ENCODE measurements at regions not wholly inside any gene's neighbourhood (a gene's known extent, or its start where the extent isn't known, plus 50 kb on each side); places are given as distances from the start of the nearest gene placed in this dataset.

DNA sequence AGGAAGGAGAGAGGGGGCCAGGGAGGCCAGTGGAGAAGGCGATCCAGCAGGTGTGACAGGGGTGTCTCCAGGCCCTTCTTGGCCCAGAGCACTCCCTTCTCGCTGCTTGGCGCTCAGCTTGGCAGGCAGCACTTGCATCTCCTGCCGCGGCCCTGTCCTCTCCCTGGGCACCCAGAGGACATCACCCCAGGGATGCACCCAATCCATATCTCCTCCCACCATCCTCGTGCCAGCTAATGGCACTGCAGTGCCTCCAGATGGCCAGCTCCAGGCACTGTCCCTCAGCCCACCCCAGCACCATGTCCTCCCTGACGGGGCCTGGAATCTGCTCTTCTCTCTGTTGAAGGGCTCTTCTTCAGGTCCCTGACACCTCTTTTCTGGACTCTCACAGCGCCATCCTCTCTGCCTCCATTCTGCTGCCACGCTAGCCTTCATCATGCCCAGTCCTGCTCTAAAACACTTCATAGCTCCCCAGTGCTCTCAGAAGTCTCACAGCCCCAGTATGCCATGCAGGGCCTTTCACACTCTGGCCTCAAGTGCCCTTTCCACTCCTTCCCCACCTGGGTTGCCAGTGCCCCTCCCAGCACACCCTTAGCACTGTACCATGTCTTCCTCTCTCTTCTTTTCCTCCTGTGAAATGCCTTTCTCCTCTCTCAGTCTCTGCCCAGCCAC, 106.8 kb upstream of the SLC6A11 start:
- intact Hi-C loops (cut with micrococcal nuclease), result loop anchor here (10.0 kb wide), 1 partner anchor 364 kb away; no protein-coding TSS in a partner anchor
- TF ChIP-seq, protein P1, sequence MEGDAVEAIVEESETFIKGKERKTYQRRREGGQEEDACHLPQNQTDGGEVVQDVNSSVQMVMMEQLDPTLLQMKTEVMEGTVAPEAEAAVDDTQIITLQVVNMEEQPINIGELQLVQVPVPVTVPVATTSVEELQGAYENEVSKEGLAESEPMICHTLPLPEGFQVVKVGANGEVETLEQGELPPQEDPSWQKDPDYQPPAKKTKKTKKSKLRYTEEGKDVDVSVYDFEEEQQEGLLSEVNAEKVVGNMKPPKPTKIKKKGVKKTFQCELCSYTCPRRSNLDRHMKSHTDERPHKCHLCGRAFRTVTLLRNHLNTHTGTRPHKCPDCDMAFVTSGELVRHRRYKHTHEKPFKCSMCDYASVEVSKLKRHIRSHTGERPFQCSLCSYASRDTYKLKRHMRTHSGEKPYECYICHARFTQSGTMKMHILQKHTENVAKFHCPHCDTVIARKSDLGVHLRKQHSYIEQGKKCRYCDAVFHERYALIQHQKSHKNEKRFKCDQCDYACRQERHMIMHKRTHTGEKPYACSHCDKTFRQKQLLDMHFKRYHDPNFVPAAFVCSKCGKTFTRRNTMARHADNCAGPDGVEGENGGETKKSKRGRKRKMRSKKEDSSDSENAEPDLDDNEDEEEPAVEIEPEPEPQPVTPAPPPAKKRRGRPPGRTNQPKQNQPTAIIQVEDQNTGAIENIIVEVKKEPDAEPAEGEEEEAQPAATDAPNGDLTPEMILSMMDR (IDR thresholded peaks at IDR 0.05), result no peak
- ATAC-seq (no peak), DNase-seq (no peak)
- POLR2A ChIA-PET, result no interaction called here
- H3K36me3 Mint-ChIP-seq (ENCODE audit: low read depth), result no peaks in the 10 kb centered on the region
- H3K27me3 Mint-ChIP-seq, result peaks cover 59% of the 10 kb centered on the region
- CTCF ChIA-PET, result interaction anchor here (1.1 kb wide), 1 partner anchor 30 kb away, joined by 3 read pairs; no protein-coding TSS in a partner anchor
- peaks cover 3% of the 10 kb centered on the region for H3K9me3 Mint-ChIP-seq
- H3K4me1 Mint-ChIP-seq (ENCODE audit: low read depth), result peaks cover 3% of the 10 kb centered on the region
- no peak overlapping the region for H3K27ac Mint-ChIP-seq
- no peak overlapping the region for H3K4me3 Mint-ChIP-seq

DNA sequence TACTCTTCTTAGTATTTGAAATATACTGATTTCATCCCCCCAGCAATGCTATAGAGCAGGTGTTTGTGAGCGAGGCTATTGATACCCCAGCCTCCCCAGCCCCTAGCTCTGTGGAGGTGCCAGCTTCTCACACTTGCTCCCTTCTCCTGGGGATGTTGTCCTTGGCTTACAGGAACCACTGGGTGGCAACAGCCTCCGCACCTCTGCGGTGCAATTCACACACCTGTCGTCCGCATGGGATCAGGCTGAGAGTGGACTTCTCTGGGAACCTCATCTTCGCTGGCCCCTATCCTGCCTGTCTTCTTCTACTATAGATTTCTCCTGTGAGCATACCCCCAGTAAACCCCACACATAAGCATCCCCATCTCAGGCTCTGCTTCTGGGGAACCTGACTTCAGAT, 103.9 kb upstream of the SLC6A11 start:
- peaks cover 3% of the 10 kb centered on the region for H3K9me3 Mint-ChIP-seq
- DNase-seq, result no peak
- no peak overlapping the region for H3K4me3 Mint-ChIP-seq
- no peaks in the 10 kb centered on the region for H3K36me3 Mint-ChIP-seq (ENCODE audit: low read depth)
- ChIA-PET POLR2A (no interaction called here), CTCF (no interaction called here)
- peaks cover 32% of the 10 kb centered on the region for H3K27me3 Mint-ChIP-seq
- TF ChIP-seq, protein P1 (IDR thresholded peaks at IDR 0.05), result no peak
- no peak for ATAC-seq
- intact Hi-C loops (cut with micrococcal nuclease), result no loop called here
- peaks cover 2% of the 10 kb centered on the region for H3K4me1 Mint-ChIP-seq (ENCODE audit: low read depth)
- no peak overlapping the region for H3K27ac Mint-ChIP-seq

DNA sequence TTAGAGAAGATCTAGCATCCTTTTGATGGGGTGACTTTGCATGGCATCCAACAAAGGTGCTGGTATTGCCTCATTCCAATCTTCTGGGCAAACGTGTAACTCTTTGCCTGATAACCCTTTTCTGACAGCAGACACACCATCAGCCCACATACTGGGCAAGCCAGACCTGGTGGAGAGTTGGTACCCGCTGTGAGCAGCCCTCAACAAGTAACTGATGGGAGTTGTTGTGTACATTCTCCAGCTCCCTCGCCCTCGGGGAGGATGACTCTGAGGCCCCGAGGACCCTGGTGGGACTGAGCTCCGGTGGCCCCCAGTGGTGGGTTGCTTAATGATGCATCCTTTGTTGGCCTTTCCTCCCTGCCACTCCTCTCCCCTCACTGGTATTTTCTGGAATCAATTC, 102.4 kb upstream of the SLC6A11 start:
- no peaks in the 10 kb centered on the region for H3K4me1 Mint-ChIP-seq (ENCODE audit: low read depth)
- TF ChIP-seq, protein P1 (IDR thresholded peaks at IDR 0.05), result no peak
- ChIA-PET CTCF (interaction anchor here (2.1 kb wide), 1 partner anchor 25 kb away, joined by 7 read pairs; no protein-coding TSS in a partner anchor), POLR2A (no interaction called here)
- peaks cover 25% of the 10 kb centered on the region for H3K27me3 Mint-ChIP-seq
- ATAC-seq (no peak), DNase-seq (no peak)
- intact Hi-C loops (cut with micrococcal nuclease), result no loop called here
- H3K9me3 Mint-ChIP-seq, result peaks cover 3% of the 10 kb centered on the region
- no peak overlapping the region for H3K4me3 Mint-ChIP-seq
- H3K36me3 Mint-ChIP-seq (ENCODE audit: low read depth), result no peaks in the 10 kb centered on the region
- H3K27ac Mint-ChIP-seq, result no peak overlapping the region

DNA sequence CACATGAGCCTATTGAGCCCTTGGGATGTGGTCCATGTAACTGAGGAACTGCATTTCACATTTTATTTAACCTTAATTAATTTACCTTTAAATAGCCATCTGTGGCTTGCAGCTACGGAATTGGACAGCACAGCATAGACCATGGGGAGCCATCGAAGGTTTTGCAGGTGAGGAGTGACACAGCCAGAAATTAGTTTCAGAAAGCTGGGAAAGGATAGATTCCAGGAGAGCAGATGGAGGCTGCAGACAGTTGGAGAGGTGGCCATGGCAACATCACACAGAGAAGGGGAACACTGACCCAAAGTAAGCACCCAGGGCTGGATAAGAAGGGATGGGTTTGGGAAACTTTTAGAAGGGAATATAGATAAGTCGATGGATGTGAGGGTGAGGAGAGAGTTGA, 100.1 kb upstream of the SLC6A11 start:
- H3K36me3 Mint-ChIP-seq (ENCODE audit: low read depth), result no peaks in the 10 kb centered on the region
- no peaks in the 10 kb centered on the region for H3K4me1 Mint-ChIP-seq (ENCODE audit: low read depth)
- H3K27ac Mint-ChIP-seq, result no peak overlapping the region
- POLR2A ChIA-PET, result no interaction called here
- H3K4me3 Mint-ChIP-seq, result no peak overlapping the region
- H3K27me3 Mint-ChIP-seq, result peaks cover 8% of the 10 kb centered on the region
- CTCF ChIA-PET, result no interaction called here
- ATAC-seq (no peak), DNase-seq (no peak)
- peaks cover 3% of the 10 kb centered on the region for H3K9me3 Mint-ChIP-seq
- intact Hi-C loops (cut with micrococcal nuclease), result no loop called here
- TF ChIP-seq, protein P1 (IDR thresholded peaks at IDR 0.05), result no peak

DNA sequence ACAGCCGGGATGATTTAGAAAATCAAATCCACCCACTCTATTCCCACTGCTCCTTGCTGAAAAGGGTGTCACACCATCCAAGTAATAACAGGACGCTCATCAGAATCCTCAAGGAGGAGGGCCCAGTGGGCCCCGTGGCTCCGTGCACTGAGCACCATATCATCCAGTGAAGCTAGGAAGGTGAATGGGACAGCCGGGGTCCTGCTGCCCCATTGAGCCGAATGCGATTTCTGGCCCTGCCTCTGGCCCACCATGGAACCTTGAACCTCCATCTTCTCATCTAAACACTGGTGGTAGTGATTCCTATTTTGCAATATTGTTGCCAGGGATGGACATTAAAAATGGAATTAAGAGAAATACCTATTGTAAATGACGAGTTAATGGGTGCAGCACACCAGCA, 99.1 kb upstream of the SLC6A11 start:
- Mint-ChIP-seq H3K4me3 (no peak overlapping the region), H3K27me3 (peaks cover 6% of the 10 kb centered on the region), H3K9me3 (peaks cover 3% of the 10 kb centered on the region), H3K27ac (no peak overlapping the region), H3K36me3 (ENCODE audit: low read depth) (no peaks in the 10 kb centered on the region), H3K4me1 (ENCODE audit: low read depth) (no peaks in the 10 kb centered on the region)
- ChIA-PET CTCF (no interaction called here), POLR2A (no interaction called here)
- intact Hi-C loops (cut with micrococcal nuclease), result no loop called here
- ATAC-seq (no peak), DNase-seq (no peak)
- TF ChIP-seq, protein P1 (IDR thresholded peaks at IDR 0.05), result no peak
